Loucy (cell line): ENCODE measurements at regions not wholly inside any gene's neighbourhood (a gene's known extent, or its start where the extent isn't known, plus 50 kb on each side); places are given as distances from the start of the nearest gene placed in this dataset.
"Not testable (repeated sequence)": the region's sequence is repeated elsewhere in the genome, so short reads cannot be mapped to it uniquely, and the experiment has no call there.

Source experiments
- H2AFZ ChIP-seq: fragments of 200-600 bp; sonication (generic); 2 replicates; pipeline ENCODE4 v1.6.0; 2016; ENCODE audit warnings: antibody characterized with exemption, mild to moderate bottlenecking, low read length, moderate library complexity
- H3F3A ChIP-seq: fragments of 200-600 bp; 2 replicates; pipeline ENCODE4 v1.6.0; 2016; ENCODE audit warnings: antibody characterized with exemption, low read depth, mild to moderate bottlenecking
- H3K27me3 ChIP-seq: fragments of 200-600 bp; sonication (generic); 2 replicates; pipeline ENCODE4 v1.6.1; 2014; ENCODE audit warnings: low read length, mild to moderate bottlenecking; ENCODE audit not compliant: insufficient read depth, poor library complexity, severe bottlenecking
- H3K36me3 ChIP-seq: fragments of 200-600 bp; sonication (generic); 2 replicates; pipeline ENCODE4 v1.6.1; 2016; ENCODE audit warnings: low read length; ENCODE audit not compliant: insufficient read depth
- H3K4me1 ChIP-seq: fragments of 200-600 bp; sonication (generic); 2 replicates; pipeline ENCODE4 v1.5.1; 2014; ENCODE audit warnings: low read length, mild to moderate bottlenecking; ENCODE audit not compliant: insufficient read depth, poor library complexity, severe bottlenecking
- H3K4me2 ChIP-seq: fragments of 200-600 bp; sonication (generic); 2 replicates; pipeline ENCODE4 v1.6.0; 2014; ENCODE audit warnings: antibody characterized with exemption, low read length, low read depth, mild to moderate bottlenecking; ENCODE audit not compliant: poor library complexity, severe bottlenecking
- H3K4me3 ChIP-seq: fragments of 200-600 bp; sonication (generic); 2 replicates; pipeline ENCODE4 v1.5.1; 2014; ENCODE audit warnings: low read length, mild to moderate bottlenecking, mixed read lengths; ENCODE audit not compliant: poor library complexity, severe bottlenecking
- H3K79me2 ChIP-seq: fragments of 200-600 bp; sonication (generic); 2 replicates; pipeline ENCODE4 v1.6.1; 2014; ENCODE audit warnings: low read length; ENCODE audit not compliant: insufficient read depth
- H3K9ac ChIP-seq: fragments of 200-600 bp; sonication (generic); 2 replicates; pipeline ENCODE4 v1.6.0; 2014; ENCODE audit warnings: mild to moderate bottlenecking, low read depth, low read length, moderate library complexity; ENCODE audit not compliant: poor library complexity, severe bottlenecking
- H3K9me2 ChIP-seq: fragments of 200-600 bp; sonication (generic); replicated peaks from 2 replicates; pipeline ENCODE4 v1.6.1; 2016; ENCODE audit warnings: low read depth, low read length, mixed read lengths
- H3K9me3 ChIP-seq: fragments of 200-600 bp; sonication (generic); 2 replicates; pipeline ENCODE4 v1.6.1; 2014; ENCODE audit warnings: mild to moderate bottlenecking, antibody characterized with exemption, low read length, low read depth; ENCODE audit not compliant: insufficient read depth
- H4K20me1 ChIP-seq: fragments of 200-600 bp; sonication (generic); 2 replicates; pipeline ENCODE4 v1.6.0; 2014; ENCODE audit warnings: antibody characterized with exemption, low read length, mild to moderate bottlenecking; ENCODE audit not compliant: insufficient read depth, poor library complexity, severe bottlenecking
- EZH2phosphoT487 ChIP-seq: fragments of 200-600 bp; IDR thresholded peaks from 2 replicates; pipeline ENCODE4 v1.6.1; 2018; ENCODE audit warnings: antibody characterized with exemption, mild to moderate bottlenecking, moderate library complexity, borderline replicate concordance
- TF ChIP-seq, protein P1 (sequence below): fragments of 200-600 bp; sonication (generic); conservative IDR thresholded peaks from 2 replicates; pipeline ENCODE4 v1.5.1; 2014; ENCODE audit warnings: mild to moderate bottlenecking, antibody characterized with exemption, low read length

DNA sequence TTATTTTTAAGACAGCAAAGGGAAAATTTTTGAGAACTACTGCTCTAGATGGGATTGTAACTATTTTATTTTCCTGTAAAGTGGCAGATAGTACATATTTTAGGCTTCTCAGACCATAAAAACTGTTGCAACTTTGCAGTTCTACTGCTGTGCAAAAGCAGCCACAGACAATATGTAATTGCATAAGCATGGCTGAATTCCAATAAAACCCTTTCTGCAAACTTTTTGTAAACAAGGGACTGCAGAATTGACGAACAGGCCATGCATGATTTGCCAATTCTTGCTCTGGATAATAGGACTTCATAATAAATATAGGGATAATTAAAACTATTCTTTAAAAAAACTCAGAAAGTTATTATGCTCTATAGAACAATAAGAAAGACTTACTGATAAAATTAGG lies 149.1 kb downstream of the SLITRK5 start:
- H3K9me2 ChIP-seq: no peaks in the 10 kb centered on the region
- no peak overlapping the region for H2AFZ ChIP-seq
- H3K79me2 ChIP-seq: no peaks in the 10 kb centered on the region
- no peaks in the 10 kb centered on the region for H3K27me3 ChIP-seq
- no peak for TF ChIP-seq EZH2phosphoT487
- TF ChIP-seq, protein P1, sequence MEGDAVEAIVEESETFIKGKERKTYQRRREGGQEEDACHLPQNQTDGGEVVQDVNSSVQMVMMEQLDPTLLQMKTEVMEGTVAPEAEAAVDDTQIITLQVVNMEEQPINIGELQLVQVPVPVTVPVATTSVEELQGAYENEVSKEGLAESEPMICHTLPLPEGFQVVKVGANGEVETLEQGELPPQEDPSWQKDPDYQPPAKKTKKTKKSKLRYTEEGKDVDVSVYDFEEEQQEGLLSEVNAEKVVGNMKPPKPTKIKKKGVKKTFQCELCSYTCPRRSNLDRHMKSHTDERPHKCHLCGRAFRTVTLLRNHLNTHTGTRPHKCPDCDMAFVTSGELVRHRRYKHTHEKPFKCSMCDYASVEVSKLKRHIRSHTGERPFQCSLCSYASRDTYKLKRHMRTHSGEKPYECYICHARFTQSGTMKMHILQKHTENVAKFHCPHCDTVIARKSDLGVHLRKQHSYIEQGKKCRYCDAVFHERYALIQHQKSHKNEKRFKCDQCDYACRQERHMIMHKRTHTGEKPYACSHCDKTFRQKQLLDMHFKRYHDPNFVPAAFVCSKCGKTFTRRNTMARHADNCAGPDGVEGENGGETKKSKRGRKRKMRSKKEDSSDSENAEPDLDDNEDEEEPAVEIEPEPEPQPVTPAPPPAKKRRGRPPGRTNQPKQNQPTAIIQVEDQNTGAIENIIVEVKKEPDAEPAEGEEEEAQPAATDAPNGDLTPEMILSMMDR: no peak
- H3K36me3 ChIP-seq: no peaks in the 10 kb centered on the region
- no peak overlapping the region for H3K9ac ChIP-seq
- no peak overlapping the region for H3K4me3 ChIP-seq
- no peaks in the 10 kb centered on the region for H3K9me3 ChIP-seq
- no peak overlapping the region for H3K4me2 ChIP-seq
- no peaks in the 10 kb centered on the region for H3K4me1 ChIP-seq
- no peaks in the 10 kb centered on the region for H3F3A ChIP-seq
- no peaks in the 10 kb centered on the region for H4K20me1 ChIP-seq

DNA sequence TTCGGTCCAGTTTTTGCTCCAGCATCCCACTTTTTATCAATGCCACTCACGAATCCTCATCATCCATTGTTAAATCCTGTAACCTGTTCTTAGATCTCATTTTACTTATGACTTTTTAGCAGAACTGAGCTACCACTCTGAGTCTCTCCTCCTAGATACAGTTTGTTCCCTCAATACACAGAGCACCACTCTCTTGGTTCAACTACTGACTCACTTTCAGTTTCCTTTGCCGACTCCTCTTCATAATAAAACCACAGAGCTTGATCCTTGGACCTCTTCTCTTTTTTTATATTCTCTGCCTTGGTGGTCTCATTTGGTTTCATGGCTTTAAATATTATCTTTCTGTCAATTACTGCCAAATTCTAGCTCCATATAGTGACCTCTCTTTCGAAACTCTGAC lies 150.3 kb downstream of the SLITRK5 start:
- Histone ChIP-seq H3K36me3 (no peaks in the 10 kb centered on the region), H2AFZ (no peak overlapping the region), H3K9ac (no peak overlapping the region), H3K4me1 (no peaks in the 10 kb centered on the region), H3K27me3 (no peaks in the 10 kb centered on the region), H3K9me2 (no peaks in the 10 kb centered on the region), H4K20me1 (no peaks in the 10 kb centered on the region), H3K79me2 (no peaks in the 10 kb centered on the region), H3K4me2 (no peak overlapping the region), H3K4me3 (no peak overlapping the region), H3K9me3 (no peaks in the 10 kb centered on the region), H3F3A (no peaks in the 10 kb centered on the region)
- TF ChIP-seq, protein P1: no peak
- no peak for TF ChIP-seq EZH2phosphoT487

DNA sequence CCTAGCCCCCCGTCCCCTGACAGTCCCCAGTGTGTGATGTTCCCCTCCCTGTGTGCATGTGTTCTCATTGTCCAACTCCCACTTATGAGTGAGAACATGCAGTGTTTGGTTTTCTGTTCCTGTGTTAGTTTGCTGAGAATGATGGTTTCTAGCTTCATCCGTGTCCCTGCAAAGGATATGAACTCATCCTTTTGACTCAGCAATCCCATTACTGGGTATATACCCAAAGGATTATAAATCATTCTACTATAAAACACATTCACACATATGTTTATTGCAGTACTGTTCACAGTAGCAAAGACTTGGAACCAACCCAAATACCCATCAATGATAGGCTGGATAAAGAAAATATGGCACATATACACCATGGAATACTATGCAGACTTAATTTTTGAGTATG lies 155.1 kb downstream of the SLITRK5 start:
- H3K9ac ChIP-seq, H3K27me3 ChIP-seq: not testable (repeated sequence)

DNA sequence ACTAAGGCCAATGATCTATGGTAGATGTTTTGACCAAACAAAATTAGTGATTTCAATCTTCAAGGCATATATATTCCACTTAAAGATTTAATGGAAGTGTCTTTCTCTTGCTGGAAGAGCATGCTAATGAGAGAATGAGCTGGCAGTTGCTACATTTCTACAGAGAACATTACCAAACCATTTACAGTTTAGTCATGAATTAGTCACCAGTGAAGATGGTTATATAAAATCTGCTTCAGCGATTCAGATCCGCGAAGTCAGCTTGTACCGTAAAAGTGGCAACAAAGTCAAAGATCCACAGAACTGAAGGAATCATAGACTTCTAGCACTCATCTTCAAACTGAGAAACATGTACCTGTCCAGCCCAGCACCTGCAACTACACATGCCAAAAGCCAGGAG lies 156.3 kb downstream of the SLITRK5 start:
- Histone ChIP-seq H3F3A (no peaks in the 10 kb centered on the region), H2AFZ (no peak overlapping the region), H4K20me1 (no peaks in the 10 kb centered on the region), H3K36me3 (no peaks in the 10 kb centered on the region), H3K79me2 (no peaks in the 10 kb centered on the region), H3K9me3 (no peaks in the 10 kb centered on the region), H3K9me2 (no peaks in the 10 kb centered on the region), H3K4me1 (no peaks in the 10 kb centered on the region), H3K9ac (no peak overlapping the region), H3K4me2 (no peak overlapping the region), H3K27me3 (no peaks in the 10 kb centered on the region), H3K4me3 (no peak overlapping the region)
- TF ChIP-seq, protein P1: no peak
- no peak for TF ChIP-seq EZH2phosphoT487

More for the DNA sequence above, 155.1 kb downstream of the SLITRK5 start:
- not testable (repeated sequence) for H3K36me3 ChIP-seq, H3K79me2 ChIP-seq, H4K20me1 ChIP-seq, H3K4me1 ChIP-seq, H3F3A ChIP-seq, H3K9me3 ChIP-seq, H3K4me2 ChIP-seq, H3K9me2 ChIP-seq, H2AFZ ChIP-seq, H3K4me3 ChIP-seq
